GM19372 (cell line): ENCODE measurements at regions not wholly inside any gene's neighbourhood (a gene's known extent, or its start where the extent isn't known, plus 50 kb on each side); places are given as distances from the start of the nearest gene placed in this dataset.

Experiments
- ATAC-seq: cut with Tn5 transposase; IDR thresholded peaks from one replicate; pipeline ENCODE4 v1.9.1; 2021; ENCODE audit warnings: mild to moderate bottlenecking, low read depth, moderate library complexity; ENCODE audit not compliant: unreplicated experiment

GRCh38 chr12:41897593-41897992 is 247.1 kb downstream of the GXYLT1 start:
- no peak for ATAC-seq

DNA sequence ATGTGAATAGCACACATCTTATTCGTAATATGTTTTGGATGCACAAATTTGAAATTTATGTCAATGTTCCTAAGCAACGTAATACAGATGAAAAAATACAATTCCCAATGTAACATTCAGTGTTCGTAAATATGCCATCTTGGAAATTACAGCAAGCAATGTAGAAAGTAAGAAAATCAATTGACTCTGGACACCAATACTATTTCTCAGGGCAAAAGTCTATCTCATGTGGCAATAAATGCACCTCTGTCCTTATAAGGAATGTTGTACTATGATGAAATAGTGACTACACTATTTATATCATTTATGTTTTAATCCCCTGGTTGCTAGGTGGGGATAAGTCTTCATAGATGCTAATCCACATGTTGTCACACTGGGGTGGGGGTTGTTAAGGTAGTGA is 251.2 kb downstream of the GXYLT1 start:
- ATAC-seq = no peak

GRCh38 chr12:41892302-41892701 is 252.4 kb downstream of the GXYLT1 start:
- no peak for ATAC-seq

DNA sequence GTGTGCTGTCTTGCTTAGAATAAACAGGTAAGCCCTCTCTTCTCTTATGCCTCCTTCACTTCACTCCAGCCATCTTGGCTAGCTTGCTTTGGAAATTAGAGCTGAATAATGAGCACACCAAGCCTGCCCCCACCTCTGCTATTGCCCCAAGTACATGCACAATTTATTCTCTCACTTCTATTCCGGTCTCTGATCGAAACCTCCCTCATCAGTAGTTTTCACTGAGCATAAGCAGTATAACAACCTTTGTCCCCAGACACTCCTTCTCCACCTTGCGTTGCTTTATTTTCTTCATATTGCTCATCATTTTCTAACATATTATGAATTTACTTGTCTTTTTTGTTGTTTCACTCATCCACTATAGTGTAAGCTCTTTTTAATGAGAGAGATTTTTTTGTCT is 253.4 kb downstream of the GXYLT1 start:
- no peak for ATAC-seq

DNA sequence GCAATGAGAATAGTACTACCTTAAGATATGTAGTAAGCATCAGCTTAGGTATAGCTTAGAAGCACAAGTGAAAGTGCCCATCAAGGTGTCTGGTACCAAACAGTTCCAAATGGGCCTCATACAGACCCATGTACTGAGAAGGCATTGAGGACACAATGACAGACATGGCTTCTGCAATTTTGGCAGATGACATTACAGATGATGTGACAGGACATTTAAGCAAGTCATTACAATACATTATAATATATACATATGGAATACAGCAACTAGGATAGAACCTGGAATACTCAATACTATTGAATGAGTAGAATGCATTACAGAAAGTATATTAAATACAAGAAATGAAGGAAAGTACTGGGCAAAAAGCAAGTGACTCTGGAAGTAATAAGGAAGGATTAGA is 256.4 kb downstream of the GXYLT1 start:
- no peak for ATAC-seq

GRCh38 chr12:41881891-41882805 is 262.5 kb downstream of the GXYLT1 start:
- no peak for ATAC-seq

DNA sequence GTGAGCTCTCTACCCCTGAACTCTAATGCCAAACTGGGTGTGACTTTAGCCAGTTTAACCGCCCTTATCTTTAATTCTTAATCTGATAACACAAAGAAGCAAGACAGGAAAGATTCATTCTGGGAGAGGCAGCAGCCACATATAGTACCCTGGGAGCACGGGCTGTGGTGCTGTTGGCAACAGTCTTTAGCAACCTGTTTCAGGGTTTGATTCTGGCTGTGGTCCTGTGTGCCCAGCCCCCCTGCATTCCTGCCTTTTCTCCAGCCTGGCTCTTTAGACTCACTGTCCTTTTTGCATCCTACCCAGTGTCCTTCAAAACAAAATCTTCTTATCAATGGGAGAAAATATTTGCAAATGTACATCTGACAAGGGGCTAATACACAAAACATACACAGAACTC is 275.2 kb downstream of the GXYLT1 start:
- ATAC-seq = no peak

- no peak for ATAC-seq
Measured at GRCh38 chr12:41866878-41867430, 277.7 kb downstream of the GXYLT1 start.

DNA sequence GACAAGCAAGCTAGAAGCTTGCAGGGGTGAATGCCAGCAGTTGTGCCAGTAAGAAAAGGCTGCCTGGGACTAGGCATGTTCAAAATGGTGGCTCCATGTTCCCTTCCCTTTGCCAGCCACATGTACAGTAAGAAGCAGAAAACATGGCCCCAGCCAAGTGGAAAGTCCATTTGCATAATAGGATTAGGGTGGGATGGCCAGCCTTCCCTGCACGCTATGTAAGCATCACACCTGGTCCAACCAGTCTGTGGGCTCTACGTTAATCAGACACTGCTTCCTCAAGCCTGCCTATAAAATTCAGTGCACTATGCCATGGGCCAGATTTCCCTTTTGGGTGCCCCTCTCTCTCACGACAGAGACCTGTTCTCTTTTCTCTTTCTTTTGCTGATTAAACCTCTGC is 288.4 kb downstream of the GXYLT1 start:
- no peak for ATAC-seq

- ATAC-seq = no peak
Measured at GRCh38 chr12:41850046-41850445, 294.6 kb downstream of the GXYLT1 start.

DNA sequence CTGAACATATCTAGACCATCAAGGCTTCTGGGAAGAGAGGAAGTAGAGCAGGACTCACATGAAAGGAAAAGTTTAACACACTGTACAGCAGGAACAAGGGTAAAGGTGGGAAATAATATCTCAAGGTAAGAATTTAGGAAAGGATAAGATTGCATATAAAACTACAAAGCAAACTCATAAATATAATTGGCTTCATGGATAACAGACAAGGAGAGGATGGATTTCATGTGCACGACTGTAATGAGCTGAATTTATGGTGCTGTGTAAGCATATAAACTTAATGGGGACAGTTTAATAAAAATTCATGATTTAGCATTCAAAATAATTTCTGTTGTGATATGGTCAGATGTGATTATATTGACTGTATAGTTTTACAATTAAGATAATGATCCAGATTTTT is 298.0 kb downstream of the GXYLT1 start:
- ATAC-seq = no peak

DNA sequence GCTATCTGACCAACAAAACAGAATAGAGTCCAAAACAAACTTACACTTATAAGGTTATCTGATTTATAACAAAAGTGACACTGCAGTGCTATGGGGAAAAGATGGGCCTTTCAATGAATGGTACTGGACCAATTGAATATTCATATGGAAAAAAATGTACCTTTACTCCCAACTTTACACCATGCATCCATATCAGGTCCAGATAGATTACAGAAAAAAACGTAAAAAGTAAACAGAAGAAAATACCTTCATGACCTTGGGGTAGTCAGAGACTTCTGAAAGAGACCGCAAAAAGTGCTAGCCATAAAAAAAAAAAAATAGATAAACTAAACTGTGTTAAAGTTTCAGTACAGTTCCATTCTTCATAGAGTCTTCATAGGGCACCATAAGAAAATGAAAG is 308.3 kb downstream of the GXYLT1 start:
- ATAC-seq = no peak

GRCh38 chr12:41835556-41835955 is 309.1 kb downstream of the GXYLT1 start:
- ATAC-seq = no peak

- no peak for ATAC-seq
Measured at GRCh38 chr12:41819948-41820347, 324.7 kb downstream of the GXYLT1 start.

DNA sequence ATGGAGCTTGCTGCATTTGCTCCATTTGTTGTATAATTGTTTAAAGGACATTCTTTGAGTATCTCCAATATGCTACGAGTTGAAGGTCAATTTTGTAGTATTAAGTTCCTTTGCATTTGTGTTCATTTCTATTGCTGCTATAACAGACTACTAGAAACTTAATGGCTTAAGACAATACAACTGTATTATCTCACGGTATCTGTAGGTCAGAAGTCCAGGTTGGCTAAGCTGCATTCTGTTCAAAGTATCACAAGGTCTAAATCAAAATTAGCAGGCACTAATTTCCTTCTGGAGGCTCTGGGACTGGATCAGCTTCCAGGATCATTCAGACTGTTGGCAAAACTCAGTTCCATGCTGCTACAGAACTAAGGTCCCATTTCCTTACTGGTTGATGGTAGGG is 340.6 kb downstream of the GXYLT1 start:
- ATAC-seq = no peak

- ATAC-seq = no peak
Measured at GRCh38 chr12:41802803-41803202, 341.9 kb downstream of the GXYLT1 start.

DNA sequence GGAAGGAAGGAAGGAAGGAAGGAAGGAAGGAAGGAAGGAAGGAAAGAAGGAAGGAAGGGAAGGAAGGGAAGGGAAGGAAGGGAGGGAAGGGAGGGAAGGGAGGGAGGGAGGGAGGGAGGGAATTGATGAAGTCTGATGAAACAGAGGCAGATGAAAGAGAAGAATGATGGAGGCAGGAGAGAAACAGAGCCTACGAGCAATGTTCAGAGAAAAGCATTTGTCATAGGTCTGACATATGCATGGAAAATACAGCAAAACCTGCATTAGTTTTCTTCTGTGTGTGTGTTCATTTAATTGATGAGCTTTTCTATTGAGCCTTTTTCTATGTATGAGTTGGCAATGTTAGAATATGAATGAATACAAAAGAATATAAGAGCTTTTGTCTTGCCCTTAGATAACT is 343.4 kb downstream of the GXYLT1 start:
- ATAC-seq = no peak

- no peak for ATAC-seq
Measured at GRCh38 chr12:41799671-41800070, 345.0 kb downstream of the GXYLT1 start.

DNA sequence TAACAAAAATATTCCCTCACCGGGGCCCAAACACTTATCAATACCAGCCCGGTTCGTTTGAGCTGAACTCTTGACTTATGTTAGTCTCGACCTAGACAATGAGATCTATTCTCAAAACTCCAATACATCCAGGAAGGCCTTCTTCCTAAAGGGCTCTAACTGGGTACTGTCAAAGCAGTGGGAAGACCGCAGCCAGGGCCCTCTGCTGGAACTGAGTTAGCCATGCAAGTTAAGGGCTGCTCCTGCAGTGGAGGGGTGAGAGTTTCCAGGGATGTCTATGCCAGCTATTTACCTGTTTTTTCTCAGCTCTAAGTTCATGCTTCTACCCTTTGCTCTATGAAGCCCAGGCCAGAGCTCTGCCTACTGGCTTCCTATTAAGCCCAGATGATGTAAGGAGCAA is 348.8 kb downstream of the GXYLT1 start:
- no peak for ATAC-seq

DNA sequence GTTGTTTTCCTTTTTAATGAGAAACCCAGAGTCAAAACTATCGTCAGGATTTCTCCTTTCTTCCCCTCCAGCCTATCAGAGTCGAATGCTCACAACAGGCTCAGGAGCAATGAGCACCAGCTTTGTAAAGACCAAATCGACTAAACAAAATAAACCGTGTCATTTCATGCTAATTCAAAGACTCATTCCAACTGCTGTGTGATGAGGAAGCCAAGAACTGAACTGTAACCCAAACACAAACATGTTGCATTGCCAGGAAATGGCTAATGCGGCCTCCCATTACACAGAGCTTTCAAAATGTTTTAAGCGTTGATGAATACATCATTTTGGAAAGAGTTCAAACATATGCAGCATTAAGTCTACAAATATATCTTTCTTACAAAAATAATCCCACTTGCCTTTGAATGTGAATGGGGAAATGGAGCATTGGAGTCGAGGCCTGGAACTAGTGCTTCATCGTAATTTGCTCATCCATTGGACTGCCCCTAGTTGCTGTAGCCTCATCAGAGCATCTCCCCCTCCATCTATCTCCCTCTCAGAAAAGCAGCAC is 349.5 kb downstream of the GXYLT1 start:
- ATAC-seq = no peak

GRCh38 chr12:41794336-41794735 is 350.3 kb downstream of the GXYLT1 start:
- ATAC-seq = no peak

DNA sequence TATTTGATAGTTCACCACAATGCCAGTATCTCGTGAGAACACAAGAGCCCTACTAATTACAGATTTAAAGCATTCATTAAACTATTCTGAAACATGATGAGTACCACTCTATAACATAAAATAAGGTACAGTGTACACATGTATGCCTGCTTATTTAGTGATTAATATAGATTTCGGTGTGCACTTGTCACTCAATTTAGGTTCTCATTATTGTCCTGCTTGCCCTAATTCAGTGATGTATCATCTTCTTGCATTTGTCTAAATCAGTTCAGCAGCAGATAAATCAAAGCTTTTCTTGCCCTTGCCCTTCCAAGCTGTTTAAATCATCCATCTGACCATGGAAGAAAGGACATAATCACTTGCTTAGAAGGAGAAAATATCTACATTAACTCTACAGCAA is 359.7 kb downstream of the GXYLT1 start:
- no peak for ATAC-seq
